ENCODE measurements at regions not wholly inside any gene's neighbourhood (a gene's known extent, or its start where the extent isn't known, plus 50 kb on each side); places are given as distances from the start of the nearest gene placed in this dataset.

GRCh38 chr4:170750519-170750918, 660.8 kb upstream of the AADAT start:
- Histone ChIP-seq H3K36me3 (ENCODE audit: control insufficient read depth in 4 of 4, insufficient read depth in 4 of 4, low read length in 4 of 4) (no peaks in the 10 kb centered on the region), H3K4me3 (no peak overlapping the region), H3K9ac (ENCODE audit: insufficient read depth in 1 of 2, low read length in 2 of 2) (no peak overlapping the region), H3K4me1 (ENCODE audit: control insufficient read depth in 5 of 5, insufficient read depth in 5 of 5, low read length in 5 of 5) (no peaks in the 10 kb centered on the region), H3K9me3 (ENCODE audit: control insufficient read depth in 4 of 4, insufficient read depth in 3 of 4, low read length in 3 of 4) (peaks cover 0 to 2% (median 0%) of the 10 kb centered on the region in 4 donors), H3K27me3 (ENCODE audit: control insufficient read depth in 3 of 3, insufficient read depth in 3 of 3, low read length in 2 of 3) (no peaks in the 10 kb centered on the region), H3K27ac (ENCODE audit: low read depth in 1 of 2, low read length in 1 of 2) (no peak overlapping the region)
- no peak for DNase-seq
- no peak for TF ChIP-seq CTCF (IDR thresholded peaks at IDR 0.05; ENCODE audit: control extremely low read depth, extremely low read depth)
- WGBS, 2 donors, result 68 to 83% methylated on average over 5 of the region's 5 CpGs
- no peak for ATAC-seq (ENCODE audit: insufficient read depth, low FRiP score)

- H3K36me3 ChIP-seq (ENCODE audit: control insufficient read depth in 4 of 4, insufficient read depth in 4 of 4, low read length in 4 of 4), result no peaks in the 10 kb centered on the region
- WGBS, 2 donors, result 51 to 60% methylated on average over 2 of the region's 2 CpGs
- TF ChIP-seq CTCF (IDR thresholded peaks at IDR 0.05; ENCODE audit: control extremely low read depth, extremely low read depth), result no peak
- H3K9ac ChIP-seq (ENCODE audit: insufficient read depth in 1 of 2, low read length in 2 of 2), result no peak overlapping the region
- H3K27me3 ChIP-seq (ENCODE audit: control insufficient read depth in 3 of 3, insufficient read depth in 3 of 3, low read length in 2 of 3), result no peaks in the 10 kb centered on the region
- peaks cover 0 to 2% (median 0%) of the 10 kb centered on the region in 4 donors for H3K9me3 ChIP-seq (ENCODE audit: control insufficient read depth in 4 of 4, insufficient read depth in 3 of 4, low read length in 3 of 4)
- no peaks in the 10 kb centered on the region for H3K4me1 ChIP-seq (ENCODE audit: control insufficient read depth in 5 of 5, insufficient read depth in 5 of 5, low read length in 5 of 5)
- no peak overlapping the region for H3K27ac ChIP-seq (ENCODE audit: low read depth in 1 of 2, low read length in 1 of 2)
- no peak for ATAC-seq (ENCODE audit: insufficient read depth, low FRiP score)
- no peak for DNase-seq
- H3K4me3 ChIP-seq, result no peak overlapping the region
Observed at GRCh38 chr4:170748975-170749374, 659.2 kb upstream of the AADAT start.

- no peaks in the 10 kb centered on the region for H3K27me3 ChIP-seq (ENCODE audit: control insufficient read depth in 3 of 3, insufficient read depth in 3 of 3, low read length in 2 of 3)
- WGBS, 2 donors, result 70 to 77% methylated on average over 13 of the region's 13 CpGs
- no peak overlapping the region for H3K9ac ChIP-seq (ENCODE audit: insufficient read depth in 1 of 2, low read length in 2 of 2)
- TF ChIP-seq CTCF (IDR thresholded peaks at IDR 0.05; ENCODE audit: control extremely low read depth, extremely low read depth), result no peak
- H3K9me3 ChIP-seq (ENCODE audit: control insufficient read depth in 4 of 4, insufficient read depth in 3 of 4, low read length in 3 of 4), result no peaks in the 10 kb centered on the region
- ATAC-seq (ENCODE audit: insufficient read depth, low FRiP score) (peak; percentile 56), DNase-seq (peak; percentile 26 to 67 (median 39))
- H3K27ac ChIP-seq (ENCODE audit: low read depth in 1 of 2, low read length in 1 of 2), result no peak overlapping the region
- no peaks in the 10 kb centered on the region for H3K4me1 ChIP-seq (ENCODE audit: control insufficient read depth in 5 of 5, insufficient read depth in 5 of 5, low read length in 5 of 5)
- no peak overlapping the region for H3K4me3 ChIP-seq
- no peaks in the 10 kb centered on the region for H3K36me3 ChIP-seq (ENCODE audit: control insufficient read depth in 4 of 4, insufficient read depth in 4 of 4, low read length in 4 of 4)
Observed at GRCh38 chr4:170743633-170744032, 653.9 kb upstream of the AADAT start.

GRCh38 chr4:170741856-170742255, 652.1 kb upstream of the AADAT start:
- 86 to 88% methylated on average over 4 of the region's 4 CpGs for WGBS, 2 donors
- no peak overlapping the region for H3K27ac ChIP-seq (ENCODE audit: low read depth in 1 of 2, low read length in 1 of 2)
- DNase-seq (no peak), ATAC-seq (ENCODE audit: insufficient read depth, low FRiP score) (no peak)
- H3K36me3 ChIP-seq (ENCODE audit: control insufficient read depth in 4 of 4, insufficient read depth in 4 of 4, low read length in 4 of 4), result no peaks in the 10 kb centered on the region
- no peak overlapping the region for H3K9ac ChIP-seq (ENCODE audit: insufficient read depth in 1 of 2, low read length in 2 of 2)
- no peak overlapping the region for H3K4me3 ChIP-seq
- H3K4me1 ChIP-seq (ENCODE audit: control insufficient read depth in 5 of 5, insufficient read depth in 5 of 5, low read length in 5 of 5), result no peaks in the 10 kb centered on the region
- TF ChIP-seq CTCF (IDR thresholded peaks at IDR 0.05; ENCODE audit: control extremely low read depth, extremely low read depth), result no peak
- no peaks in the 10 kb centered on the region for H3K9me3 ChIP-seq (ENCODE audit: control insufficient read depth in 4 of 4, insufficient read depth in 3 of 4, low read length in 3 of 4)
- H3K27me3 ChIP-seq (ENCODE audit: control insufficient read depth in 3 of 3, insufficient read depth in 3 of 3, low read length in 2 of 3), result no peaks in the 10 kb centered on the region
